HCEC 1CT (cell line): ENCODE measurements at regions not wholly inside any gene's neighbourhood (a gene's known extent, or its start where the extent isn't known, plus 50 kb on each side); places are given as distances from the start of the nearest gene placed in this dataset.
"Not testable (repeated sequence)": the region's sequence is repeated elsewhere in the genome, so short reads cannot be mapped to it uniquely, and the experiment has no call there.

ENCODE experiments used
- DNase-seq: peaks from one replicate; pipeline ENCODE4 v3.0.0-alpha.2; 2017

DNA sequence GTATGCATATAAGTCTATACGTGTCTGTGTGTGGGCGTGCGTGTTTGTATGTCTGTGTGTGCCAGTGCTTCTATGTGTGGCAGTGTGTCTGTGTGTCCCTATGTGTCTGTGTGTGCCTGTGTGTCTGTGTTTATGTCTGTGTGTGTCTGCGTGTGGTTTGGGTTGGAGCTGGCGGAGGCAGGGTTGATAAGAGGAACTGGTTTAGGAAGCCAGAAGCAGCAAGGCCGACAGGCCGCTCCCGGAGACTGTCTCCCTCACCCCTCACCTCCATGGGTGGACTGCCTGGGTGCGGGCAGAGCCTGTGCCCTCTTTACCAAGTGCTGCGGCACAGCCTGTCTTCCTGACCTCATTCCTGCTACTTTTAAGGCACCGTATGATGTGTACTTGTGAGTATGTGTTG lies 327.1 kb upstream of the B3GAT1 start:
- DNase-seq, result no peak

DNA sequence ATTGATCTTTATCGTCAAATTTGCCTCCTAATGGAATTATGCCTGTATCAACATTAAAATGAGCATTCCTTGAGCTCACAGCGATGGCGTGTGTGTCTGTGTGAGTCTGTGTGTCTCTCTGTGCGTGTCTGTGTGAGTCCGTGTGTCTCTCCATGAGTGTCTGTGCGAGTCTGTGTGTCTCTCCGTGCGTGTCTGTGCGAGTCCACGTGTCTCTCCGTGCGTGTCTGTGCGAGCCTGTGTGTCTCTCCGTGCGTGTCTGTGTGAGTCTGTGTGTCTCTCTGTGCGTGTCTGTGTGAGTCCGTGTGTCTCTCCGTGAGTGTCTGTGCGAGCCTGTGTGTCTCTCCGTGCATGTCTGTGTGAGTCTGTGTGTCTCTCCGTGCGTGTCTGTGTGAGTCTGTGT lies 326.5 kb upstream of the B3GAT1 start:
- no peak for DNase-seq

DNA sequence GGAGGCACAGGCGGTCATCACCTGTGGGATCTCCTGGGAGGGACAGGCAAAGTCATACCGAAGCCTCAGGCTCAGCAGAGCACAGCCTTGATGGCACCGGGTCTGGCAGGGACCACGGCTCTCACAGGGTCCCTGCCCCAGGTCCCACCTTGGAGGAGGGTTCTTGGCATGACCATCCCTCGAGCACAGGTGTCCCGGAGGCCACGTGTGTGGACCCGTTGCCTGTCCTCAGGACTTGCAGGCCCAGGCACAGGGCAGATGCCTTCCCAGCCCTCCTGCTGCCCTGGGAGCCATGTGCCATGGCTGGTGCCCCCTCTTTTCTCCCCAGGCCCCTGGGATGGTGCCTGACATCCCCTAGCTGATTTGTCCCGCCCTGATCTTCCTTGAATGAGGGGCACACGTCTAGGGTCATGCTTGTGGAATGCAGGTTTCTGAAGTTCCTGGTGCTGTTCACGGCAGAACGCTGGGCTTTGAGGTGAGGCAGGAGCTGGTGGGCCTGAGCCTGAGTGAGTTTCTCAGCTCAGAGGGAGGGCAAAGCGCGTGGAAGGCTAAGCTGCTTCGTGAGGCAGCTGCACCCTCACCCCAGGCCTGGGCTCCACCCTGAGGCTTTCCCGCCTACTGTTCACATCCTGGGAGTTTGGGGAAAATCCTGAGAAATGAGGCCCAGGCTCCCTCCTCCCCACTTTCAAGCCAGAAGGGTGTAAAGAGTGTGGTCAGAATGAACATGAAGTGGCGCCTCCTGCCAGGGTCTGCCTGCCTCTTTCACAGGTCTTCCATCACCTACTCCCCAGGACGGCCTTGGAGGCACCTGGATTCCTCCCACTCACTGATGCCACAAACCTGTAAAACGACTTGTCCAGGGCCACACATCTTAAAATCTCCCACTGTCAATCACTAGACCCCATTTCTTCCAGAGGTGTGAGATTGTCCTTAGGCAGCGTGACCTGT lies 325.8 kb upstream of the B3GAT1 start:
- DNase-seq, result no peak

DNA sequence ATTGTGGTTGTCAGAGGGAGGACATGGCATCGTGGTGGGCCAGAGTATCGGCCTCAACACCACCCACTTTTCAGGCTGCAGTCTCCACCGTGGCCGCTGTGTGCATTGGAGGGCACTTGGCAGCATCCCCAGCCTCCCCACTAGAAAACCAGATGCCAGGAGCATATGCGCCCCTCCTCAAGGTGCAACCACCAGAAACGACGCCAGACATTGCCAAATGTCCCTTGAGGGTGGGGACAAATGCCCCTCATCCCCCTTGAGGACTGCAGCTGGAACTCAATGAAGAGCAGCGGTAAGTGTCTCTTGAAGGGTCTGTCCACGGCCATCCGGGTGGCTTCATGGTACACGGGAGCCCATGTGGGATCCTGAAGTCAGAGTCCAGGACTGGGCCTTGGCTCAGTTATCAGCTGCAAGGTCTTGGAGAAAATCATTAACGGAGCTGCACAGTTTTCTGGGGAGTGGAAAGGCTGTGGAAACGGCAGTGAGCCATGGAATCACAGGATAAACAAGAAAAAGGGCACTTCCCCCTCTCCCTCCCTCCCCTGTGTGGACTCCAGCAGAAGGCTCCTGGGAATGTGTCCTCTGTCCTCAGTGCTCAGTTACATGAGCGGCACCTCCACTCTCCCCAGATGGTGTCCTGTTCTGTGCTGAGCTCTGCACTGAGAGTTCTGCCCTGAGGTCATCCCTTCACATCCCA lies 324.4 kb upstream of the B3GAT1 start:
- no peak for DNase-seq

DNA sequence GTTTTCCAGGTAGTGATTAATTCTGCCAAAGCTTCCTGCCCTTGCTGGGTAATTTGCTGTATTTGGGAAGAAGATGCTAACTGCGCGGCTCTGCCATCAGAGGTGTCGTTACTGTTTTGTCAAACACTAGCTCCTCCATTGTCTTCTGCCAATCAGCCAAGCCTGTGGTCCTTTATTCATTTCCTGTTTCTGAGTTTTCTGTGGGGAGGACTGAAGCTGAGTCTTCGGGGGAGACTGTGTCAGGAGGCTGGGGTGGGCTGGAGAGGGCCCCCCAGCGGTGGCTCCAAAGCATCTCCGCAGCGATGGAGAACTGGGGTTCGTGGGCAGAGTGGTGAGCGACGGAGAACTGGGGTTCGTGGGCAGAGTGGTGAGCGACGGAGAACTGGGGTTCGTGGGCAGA lies 322.9 kb upstream of the B3GAT1 start:
- DNase-seq, result no peak

DNA sequence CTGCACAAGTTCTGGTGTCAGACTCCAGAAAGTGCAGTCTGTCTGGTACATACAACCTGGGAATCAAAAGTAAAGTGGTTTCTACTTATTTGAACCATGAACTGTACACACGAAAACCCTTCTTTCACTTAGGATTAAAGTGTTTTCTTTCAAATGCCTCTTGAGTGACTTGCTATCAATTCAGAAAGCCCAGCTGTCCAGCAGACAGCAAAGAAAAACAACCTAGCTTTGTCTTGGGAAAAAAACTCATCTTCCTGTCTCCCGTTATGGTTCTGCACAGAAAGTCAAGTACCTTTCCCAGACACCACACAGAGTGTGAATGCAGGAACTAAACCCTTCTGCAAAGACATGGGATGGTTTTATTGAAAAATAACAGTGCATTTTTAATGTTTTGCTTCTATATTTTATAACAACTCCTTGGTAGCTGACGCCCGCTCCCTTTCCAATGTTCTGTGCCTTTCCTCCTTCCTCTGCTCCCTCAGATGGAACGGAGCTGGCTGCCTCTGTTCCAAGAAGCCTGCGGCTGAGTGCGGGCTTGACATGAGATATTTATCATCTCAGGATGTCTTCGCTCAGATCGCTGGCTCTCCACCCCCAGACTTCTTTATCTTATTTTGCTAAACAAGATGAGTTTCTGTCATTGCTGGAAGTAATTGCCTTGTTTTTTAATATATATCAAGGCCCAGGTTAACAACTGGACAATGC lies 322.3 kb upstream of the B3GAT1 start:
- no peak for DNase-seq

DNA sequence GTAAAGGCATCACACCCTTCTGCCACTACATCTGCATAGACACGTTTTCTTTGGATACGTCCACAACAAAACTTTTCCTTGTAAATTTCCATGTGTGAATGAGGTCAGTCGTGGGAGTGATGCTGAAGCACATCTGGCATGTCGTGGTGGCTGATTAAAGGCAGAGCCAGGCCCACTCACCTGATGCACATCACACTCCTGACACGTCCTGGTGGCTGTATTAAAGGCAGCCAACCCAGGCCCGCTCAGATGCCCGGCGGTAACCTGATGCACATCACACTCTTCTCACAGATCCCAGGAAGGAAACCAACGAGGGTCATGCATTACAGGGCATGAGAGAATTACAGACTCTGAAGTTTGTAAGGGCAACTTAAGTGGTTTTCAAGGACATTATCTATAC lies 321.6 kb upstream of the B3GAT1 start:
- DNase-seq, result no peak

DNA sequence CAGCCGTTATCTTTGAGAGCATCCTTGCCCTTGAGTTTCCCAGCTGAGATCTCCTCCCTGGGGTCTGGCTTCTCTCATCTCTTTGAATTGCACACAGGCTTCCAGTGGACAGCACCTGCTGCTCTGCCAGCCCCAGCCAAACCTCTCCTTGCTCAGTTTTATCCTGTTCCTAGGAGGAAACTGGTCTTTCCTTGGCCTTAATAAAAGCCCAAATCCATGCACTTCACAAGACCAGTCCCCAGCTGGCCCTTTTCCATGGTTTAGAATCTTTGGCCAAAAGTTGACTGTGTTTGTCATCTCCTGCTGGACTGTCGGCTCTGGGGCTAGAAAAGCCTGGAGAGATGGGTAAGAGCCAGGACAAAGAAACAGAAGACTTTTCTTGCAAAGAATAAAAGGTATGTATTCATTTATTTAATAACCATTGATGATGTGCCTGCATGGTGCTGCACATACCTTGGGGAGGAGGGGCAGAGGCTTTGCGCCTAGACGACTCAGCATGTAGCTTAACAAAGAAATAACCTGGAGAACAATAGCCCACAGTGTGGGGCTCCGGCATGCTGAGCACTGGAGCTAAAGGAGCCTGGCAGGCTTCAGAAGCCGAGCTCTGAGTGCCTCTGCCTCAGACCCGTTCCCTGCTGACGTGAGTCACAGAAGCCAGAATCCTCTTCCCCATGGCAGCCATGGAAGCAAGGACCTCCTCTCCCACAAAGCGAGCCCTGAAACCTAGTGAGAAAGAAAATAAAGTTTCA lies 319.3 kb upstream of the B3GAT1 start:
- no peak for DNase-seq

DNA sequence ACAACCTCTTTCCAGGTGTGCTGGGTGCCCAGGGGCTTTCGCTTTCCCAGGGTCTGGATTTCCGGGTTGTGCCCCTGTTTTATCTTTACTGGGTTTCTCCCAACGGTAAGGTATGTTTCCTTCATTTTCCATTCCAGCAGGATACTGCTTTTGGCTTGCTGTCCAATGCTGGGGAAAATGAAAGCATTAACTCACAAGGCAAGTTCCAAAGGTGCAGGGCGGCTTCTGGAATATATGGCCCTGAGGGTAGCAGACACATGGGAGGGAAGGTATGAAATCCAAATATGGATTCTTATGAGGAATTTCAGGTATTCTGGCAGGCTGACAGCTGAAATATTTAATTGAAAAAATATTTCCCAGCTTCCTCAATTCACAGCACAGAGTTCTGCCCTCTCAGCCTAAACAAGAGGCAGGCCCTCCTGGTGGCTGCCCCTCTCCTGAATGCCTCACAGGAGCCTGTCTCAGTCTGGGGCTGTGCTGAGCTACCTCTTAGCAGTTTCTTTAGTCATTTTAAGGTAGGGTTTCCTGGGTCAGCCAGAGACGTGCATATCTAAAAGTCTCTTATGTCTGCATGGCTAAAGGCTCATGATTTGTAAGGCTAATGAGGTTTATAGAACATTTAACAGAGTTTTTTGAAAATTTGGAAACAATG lies 318.6 kb upstream of the B3GAT1 start:
- DNase-seq, result no peak

DNA sequence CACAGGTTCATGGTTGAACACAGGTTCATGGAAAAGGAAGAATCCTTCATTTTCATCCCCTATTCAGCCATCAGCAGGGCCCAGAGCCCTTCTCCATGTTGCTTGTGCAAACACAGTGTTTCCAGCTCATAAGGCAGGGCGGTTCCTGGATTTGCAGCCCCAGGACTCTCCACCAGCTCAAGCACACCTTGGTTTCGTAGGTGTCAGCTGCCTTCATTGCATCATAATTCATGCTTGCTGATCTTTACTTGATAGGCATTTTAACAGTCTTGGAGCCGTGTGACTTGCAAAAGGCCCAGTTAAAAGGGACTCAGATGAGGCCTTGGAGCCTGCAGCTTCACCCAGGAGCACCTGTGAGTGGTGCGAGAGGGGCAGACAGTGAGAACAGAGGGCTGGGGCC lies 318.1 kb upstream of the B3GAT1 start:
- no peak for DNase-seq

DNA sequence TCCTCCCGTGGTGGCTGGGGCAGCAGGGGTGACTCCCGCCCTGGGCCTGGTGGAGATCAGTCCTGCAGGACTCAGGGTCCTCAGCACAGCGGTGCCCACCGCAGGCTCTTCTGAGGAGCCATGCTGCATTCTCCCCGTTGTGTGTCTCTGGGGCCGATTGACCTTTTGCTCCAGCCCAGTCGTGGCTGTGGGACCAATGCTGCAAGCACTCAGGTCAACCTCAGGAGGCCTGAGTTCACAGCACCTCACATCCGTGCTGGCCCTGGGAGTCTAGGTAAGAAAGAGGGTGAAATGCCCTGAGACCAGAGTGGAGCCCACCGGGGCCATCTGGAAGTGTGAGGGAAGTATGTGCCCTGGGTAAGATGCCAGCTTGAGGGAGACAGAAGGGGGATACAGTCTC lies 316.1 kb upstream of the B3GAT1 start:
- no peak for DNase-seq

DNA sequence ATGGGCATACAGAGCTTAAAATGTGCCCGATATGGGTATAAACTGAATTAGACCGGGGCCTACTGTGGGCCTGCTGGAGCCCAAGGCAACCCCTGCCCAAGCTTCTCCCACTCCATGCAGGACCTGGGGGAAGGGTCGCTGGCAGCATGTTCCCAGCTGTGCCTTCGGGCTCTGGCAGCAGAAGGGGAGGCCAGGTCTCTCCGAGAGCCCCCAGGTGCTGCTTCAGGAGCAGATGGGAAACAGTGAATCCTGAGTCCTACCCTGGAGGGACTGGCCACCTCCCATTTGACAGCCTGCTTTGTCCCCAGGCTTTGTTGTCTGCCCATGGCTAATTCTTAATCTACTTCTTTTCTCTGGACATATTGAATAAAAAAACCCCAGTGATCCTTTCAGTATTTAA lies 315.6 kb upstream of the B3GAT1 start:
- no peak for DNase-seq

DNA sequence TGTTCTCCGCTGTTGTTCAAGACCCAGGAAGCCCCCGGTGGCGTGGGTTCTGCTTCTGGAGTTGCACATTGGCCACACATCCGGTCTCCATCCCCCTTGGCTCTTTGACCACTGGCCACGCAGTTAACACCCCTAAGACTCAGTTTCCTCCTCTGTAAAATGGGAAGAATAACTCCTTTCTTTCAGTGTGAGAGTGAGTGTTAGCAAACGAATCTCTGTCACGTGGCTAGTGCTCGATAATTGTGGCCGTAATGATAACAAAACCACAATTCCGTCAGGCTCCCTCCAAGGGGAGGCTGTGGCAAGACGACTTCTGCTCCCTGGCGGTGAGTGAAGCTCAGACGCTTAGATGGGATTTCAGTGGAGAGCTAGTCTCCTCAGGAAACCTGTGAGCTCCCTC lies 315.2 kb upstream of the B3GAT1 start:
- DNase-seq, result no peak

DNA sequence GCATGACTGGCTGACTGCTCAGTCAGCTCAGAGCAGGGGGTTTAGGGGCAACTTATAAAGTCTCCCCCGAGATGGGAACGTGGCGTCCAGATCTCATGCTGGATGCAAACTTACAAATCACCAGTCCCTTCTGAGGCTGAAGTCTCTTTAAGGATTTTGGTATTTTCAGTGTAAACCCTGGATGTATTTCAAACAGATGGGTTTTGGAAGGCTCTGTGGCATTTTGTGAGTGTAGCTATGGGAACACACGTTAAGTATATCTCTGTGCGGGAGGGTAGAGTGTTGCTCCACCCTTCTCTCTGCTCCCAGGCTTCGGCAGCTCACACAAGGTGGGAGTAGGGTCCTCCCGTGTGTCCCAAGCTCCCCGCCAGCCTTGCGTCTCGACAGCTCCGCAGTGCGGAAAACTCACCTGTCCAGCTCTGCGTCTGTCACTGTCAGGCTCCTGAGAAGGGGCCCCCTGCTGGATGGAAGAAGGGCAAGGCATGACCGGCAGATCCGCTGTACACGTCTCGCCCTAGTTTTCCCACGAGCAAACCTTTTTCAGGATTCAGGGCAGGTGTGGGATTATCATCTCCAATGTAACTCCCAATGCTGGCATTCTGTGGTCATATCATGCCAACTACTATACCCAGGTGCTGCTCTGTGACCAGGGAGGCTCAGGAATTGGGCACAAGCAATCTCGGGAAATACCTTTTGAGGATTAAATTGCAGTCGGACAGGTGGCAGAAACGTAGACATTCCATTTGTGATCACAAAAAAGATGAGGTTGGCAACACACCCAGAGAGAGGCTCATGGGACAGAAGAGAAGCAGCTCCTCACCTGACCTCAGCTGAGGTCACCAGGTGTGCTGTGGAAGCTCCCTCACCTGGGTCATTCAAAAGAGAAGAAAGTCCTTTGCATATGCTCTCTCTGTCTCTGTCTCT lies 313.9 kb upstream of the B3GAT1 start:
- DNase-seq, result no peak

DNA sequence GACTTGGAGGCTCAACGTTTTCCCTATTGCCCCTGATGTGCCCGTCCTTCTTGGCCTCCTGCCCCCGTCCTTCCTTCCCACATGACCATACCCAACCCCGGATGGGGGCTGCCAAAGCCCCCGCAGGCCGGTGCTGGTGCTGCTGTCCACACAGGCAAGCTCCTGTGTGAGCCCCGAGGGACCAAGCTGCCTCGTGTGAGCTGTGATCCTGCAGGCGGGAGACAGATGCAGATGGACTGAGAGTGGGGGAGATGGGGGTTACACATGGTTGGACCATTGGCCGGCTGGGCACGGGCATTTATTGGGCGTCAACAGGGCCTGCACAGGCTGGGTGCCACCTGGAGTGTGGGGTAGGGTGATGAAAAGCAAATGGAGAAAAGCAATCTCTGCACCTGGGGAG lies 313.2 kb upstream of the B3GAT1 start:
- DNase-seq, result no peak

DNA sequence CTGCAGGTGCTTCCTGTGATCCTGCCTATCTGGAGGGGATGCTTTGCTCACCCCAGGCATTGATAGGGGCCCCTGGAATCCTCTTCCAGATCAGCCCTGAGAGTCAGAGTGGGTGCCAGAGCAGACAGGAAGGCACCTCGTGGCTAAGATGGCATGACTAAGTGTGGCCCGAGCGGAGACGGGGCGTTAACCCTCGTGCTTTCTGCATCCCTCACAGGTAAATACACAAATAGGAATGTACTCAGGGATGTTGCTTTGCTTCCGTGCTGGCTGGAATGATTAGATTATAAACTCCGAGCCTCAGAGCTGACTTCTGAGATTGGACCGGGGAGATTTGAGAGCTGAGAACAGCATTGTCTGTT lies 312.7 kb upstream of the B3GAT1 start:
- DNase-seq, result no peak

DNA sequence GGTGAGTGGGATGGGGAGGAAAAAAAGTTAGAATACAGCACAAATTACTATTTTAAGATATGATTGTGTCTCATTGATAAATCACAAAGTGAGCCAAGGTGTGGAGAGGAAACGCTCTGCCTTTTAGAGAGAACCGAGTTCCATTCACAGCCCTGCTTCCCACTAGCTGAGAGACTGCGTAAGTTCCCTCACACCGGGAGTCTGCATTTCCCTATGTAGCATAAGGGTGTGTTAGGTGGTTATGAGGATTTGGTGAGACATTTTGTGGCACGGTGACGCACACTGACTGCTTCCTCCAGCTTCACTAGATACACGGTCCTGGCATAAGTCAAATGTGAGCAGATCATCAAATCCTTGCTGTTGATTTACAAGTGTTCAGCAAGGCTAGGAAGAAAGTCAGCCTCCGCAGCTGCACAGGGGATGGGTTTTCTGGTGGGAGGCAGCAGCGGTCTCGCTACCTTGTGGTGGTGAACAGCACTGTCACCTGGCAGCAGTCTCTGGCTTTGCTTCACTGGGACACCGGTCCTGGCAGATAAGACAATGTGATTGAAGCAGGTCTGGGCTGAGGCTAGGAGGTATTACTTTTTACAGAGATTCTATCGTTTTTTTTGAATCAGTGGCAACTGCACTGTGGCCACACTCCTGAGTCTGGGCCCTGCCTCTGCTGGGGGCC lies 312.2 kb upstream of the B3GAT1 start:
- no peak for DNase-seq

DNA sequence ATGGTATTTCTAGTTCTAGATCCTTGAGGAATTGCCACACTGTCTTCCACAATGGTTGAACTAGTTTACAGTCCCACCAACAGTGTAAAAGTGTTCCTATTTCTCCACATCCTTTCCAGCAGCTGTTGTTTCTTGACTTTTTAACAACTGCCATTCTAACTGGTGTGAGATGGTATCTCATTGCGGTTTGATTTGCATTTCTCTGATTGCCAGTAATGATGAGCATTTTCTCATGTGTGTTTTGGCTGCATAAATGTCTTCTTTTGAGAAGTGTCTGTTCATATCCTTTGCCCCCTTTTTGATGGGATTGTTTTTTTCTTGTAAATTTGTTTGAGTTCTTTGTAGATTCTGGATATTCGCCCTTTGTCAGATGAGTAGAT lies 308.6 kb upstream of the B3GAT1 start:
- DNase-seq, result not testable (repeated sequence)

DNA sequence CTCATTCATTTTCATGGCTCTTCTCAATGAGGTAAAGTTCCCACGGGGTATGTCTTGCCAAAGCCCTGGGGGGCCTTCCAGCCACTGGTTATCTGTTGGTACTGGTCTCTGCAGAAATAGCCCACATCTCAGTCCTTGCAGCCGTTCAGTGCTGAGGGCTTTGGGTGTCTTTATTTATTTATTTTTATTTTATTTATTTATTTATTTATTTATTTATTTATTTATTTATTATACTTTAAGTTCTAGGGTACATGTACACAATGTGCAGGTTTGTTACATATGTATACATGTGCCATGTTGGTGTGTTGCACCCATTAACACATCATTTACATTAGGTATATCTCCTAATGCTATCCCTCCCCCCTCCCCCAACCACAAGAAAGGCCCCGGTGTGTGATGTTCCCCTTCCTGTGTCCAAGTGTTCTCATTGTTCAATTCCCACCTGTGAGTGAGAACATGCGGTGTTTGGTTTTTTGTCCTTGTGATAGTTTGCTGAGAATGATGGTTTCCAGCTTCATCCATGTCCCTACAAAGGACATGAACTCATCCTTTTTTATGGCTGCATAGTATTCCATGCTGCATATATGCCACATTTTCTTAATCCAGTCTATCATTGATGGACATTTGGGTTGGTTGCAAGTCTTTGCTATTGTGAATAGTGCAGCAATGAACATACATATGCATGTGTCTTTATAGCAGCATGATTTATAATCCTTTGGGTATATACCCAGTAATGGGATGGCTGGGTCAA lies 308.1 kb upstream of the B3GAT1 start:
- DNase-seq, result not testable (repeated sequence)

DNA sequence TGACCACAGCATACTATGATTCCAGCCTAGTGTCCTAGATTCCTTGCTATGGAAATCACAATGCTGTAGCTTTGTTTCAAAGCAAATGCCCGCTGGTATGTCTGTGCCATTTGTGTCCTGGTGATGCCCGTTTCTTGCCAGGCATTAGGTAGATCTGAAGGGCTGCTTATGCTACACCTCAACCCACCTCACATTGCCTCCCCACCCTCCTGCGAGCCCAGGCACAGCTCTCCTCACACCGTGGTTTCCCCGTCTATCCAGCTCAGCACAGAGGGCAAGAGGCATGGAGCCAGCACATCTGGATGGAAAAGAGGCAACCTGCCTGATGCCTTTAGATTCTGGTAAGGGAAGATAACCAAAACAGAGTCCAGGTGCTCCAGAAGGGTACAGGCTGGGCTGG lies 307.4 kb upstream of the B3GAT1 start:
- DNase-seq, result no peak
